CD14-positive monocyte (primary cell): ENCODE measurements at regions not wholly inside any gene's neighbourhood (a gene's known extent, or its start where the extent isn't known, plus 50 kb on each side); places are given as distances from the start of the nearest gene placed in this dataset.

Experiments
- DNase-seq, 3 donors: peaks; one replicate each; pipeline ENCODE4 v3.0.0-alpha.2; 2011 to 2022
- H2AFZ ChIP-seq: 2 replicates; pipeline ENCODE4 v1.6.0; 2012; ENCODE audit warnings: mild to moderate bottlenecking, low read depth, low read length, inconsistent platforms; ENCODE audit not compliant: insufficient read depth, poor library complexity, severe bottlenecking
- H3K27ac ChIP-seq, 2 donors: 1 replicate in 1 of 2; 2 replicates in 1 of 2; pipeline ENCODE4 v1.5.1; 2012 to 2013; ENCODE audit warnings: low read length in 2 of 2, control low read depth in 1 of 2, inconsistent platforms in 1 of 2, low read depth in 1 of 2, mild to moderate bottlenecking in 1 of 2
- H3K27me3 ChIP-seq, 2 donors: one replicate each; pipeline versions ENCODE4 v1.6.0 to v1.6.1; 2011 to 2013; ENCODE audit warnings: low read length in 2 of 2; ENCODE audit not compliant: control insufficient read depth in 2 of 2, insufficient read depth in 2 of 2
- H3K36me3 ChIP-seq, 2 donors: replicated peaks in 1 of 2; 1 replicate in 1 of 2; 2 replicates in 1 of 2; pipeline versions ENCODE4 v1.5.1 to v1.6.1; 2012 to 2013; ENCODE audit warnings: low read length in 2 of 2, control low read depth in 1 of 2, inconsistent platforms in 1 of 2, mild to moderate bottlenecking in 1 of 2; ENCODE audit not compliant: insufficient read depth in 2 of 2, control insufficient read depth in 1 of 2
- H3K4me1 ChIP-seq, 2 donors: 1 replicate in 1 of 2; 2 replicates in 1 of 2; pipeline versions ENCODE4 v1.5.1 to v1.6.1; 2012 to 2013; ENCODE audit warnings: low read length in 2 of 2, control low read depth in 1 of 2, inconsistent platforms in 1 of 2, mild to moderate bottlenecking in 1 of 2, moderate library complexity in 1 of 2; ENCODE audit not compliant: insufficient read depth in 2 of 2, control insufficient read depth in 1 of 2
- H3K4me2 ChIP-seq: replicated peaks from 2 replicates; pipeline ENCODE3; 2012; ENCODE audit warnings: low read length, moderate library complexity, mild to moderate bottlenecking; ENCODE audit not compliant: poor library complexity, severe bottlenecking; ENCODE audit errors: extremely low read depth
- H3K4me3 ChIP-seq, 3 experiments: fragments of 200-600 bp in 1 of 3; sonication (generic) in 1 of 3; replicated peaks in 1 of 3; 1 replicate in 2 of 3; 2 replicates in 1 of 3; pipeline ENCODE4 v1.5.1; 2011 to 2013; ENCODE audit warnings: low read length in 3 of 3, mild to moderate bottlenecking in 3 of 3, control low read depth in 2 of 3, low read depth in 2 of 3, inconsistent platforms in 1 of 3, moderate library complexity in 1 of 3
- H3K79me2 ChIP-seq: 2 replicates; pipeline ENCODE4 v1.6.0; 2012; ENCODE audit warnings: mild to moderate bottlenecking, control low read depth, inconsistent platforms, low read length, moderate library complexity; ENCODE audit not compliant: insufficient read depth
- H3K9ac ChIP-seq: 2 replicates; pipeline ENCODE4 v1.6.0; 2017; ENCODE audit warnings: low read length, mild to moderate bottlenecking; ENCODE audit not compliant: insufficient read depth, poor library complexity, severe bottlenecking
- H3K9me3 ChIP-seq, 2 donors: replicated peaks in 1 of 2; 1 replicate in 1 of 2; 2 replicates in 1 of 2; pipeline versions ENCODE4 v1.5.1 to v1.6.1; 2012 to 2013; ENCODE audit warnings: low read length in 2 of 2, control low read depth in 1 of 2; ENCODE audit not compliant: control insufficient read depth in 1 of 2, insufficient read depth in 1 of 2
- H4K20me1 ChIP-seq: 2 replicates; pipeline ENCODE4 v1.6.0; 2012; ENCODE audit warnings: mild to moderate bottlenecking, low read length, control low read depth, moderate library complexity; ENCODE audit not compliant: insufficient read depth
- H3K27ac Mint-ChIP-seq, 7 donors: one replicate each; pipeline ENCODE4 v1.8.0; 2020; ENCODE audit warnings: mild to moderate bottlenecking in 7 of 7, mixed read lengths in 7 of 7, moderate library complexity in 6 of 7, inconsistent platforms in 2 of 7
- H3K27me3 Mint-ChIP-seq, 3 donors: one replicate each; pipeline ENCODE4 v1.8.0; 2021 to 2022; ENCODE audit warnings: low read depth in 3 of 3, mild to moderate bottlenecking in 3 of 3, mixed read lengths in 3 of 3, moderate library complexity in 3 of 3, inconsistent platforms in 1 of 3
- H3K36me3 Mint-ChIP-seq, 2 donors: one replicate each; pipeline ENCODE4 v1.8.0; 2020; ENCODE audit warnings: mixed read lengths in 2 of 2, inconsistent platforms in 1 of 2, mild to moderate bottlenecking in 1 of 2
- H3K4me1 Mint-ChIP-seq: one replicate; pipeline ENCODE4 v1.8.0; 2020; ENCODE audit warnings: mild to moderate bottlenecking, mixed read lengths
- H3K4me3 Mint-ChIP-seq, 2 donors: one replicate each; pipeline ENCODE4 v1.8.0; 2020; ENCODE audit warnings: mild to moderate bottlenecking in 2 of 2, mixed read lengths in 2 of 2, moderate library complexity in 1 of 2
- H3K9me3 Mint-ChIP-seq, 7 donors: one replicate each; pipeline ENCODE4 v1.8.0; 2020 to 2022; ENCODE audit warnings: mixed read lengths in 7 of 7, mild to moderate bottlenecking in 6 of 7, moderate library complexity in 6 of 7, inconsistent platforms in 2 of 7
- CTCF ChIP-seq: fragments of 200-600 bp; IDR thresholded peaks from one replicate; pipeline ENCODE4 v1.8.0; 2022; ENCODE audit warnings: antibody characterized with exemption, mild to moderate bottlenecking
- WGBS: methylation state at CpG from one replicate; pipeline ENCODE4 v1.1.5; 2013; ENCODE audit warnings: missing lambda C conversion rate; ENCODE audit not compliant: insufficient coverage; 5-methylcytosine and 5-hydroxymethylcytosine counted together
- intact Hi-C, 2 donors: fragments of 100-400 bp; cut with micrococcal nuclease; formaldehyde crosslinking; loops; one replicate each; pipeline versions ENCODE4 v1.15.0 to v1.15.1; 2023

GRCh38 chr1:36614571-36614970 lies 131.9 kb upstream of the CSF3R start:
- H3K27ac ChIP-seq: no peak overlapping the region
- Mint-ChIP-seq H3K9me3 (no peaks in the 10 kb centered on the region), H3K36me3 (no peaks in the 10 kb centered on the region), H3K27ac (no peak overlapping the region), H3K4me1 (no peaks in the 10 kb centered on the region), H3K27me3 (peaks cover 0 to 2% (median 1%) of the 10 kb centered on the region in 3 donors), H3K4me3 (no peak overlapping the region)
- 100% methylated on average over 2 of the region's 3 CpGs for WGBS
- no peak for DNase-seq
- H3K36me3 ChIP-seq: no peaks in the 10 kb centered on the region
- intact Hi-C loops: no loop called here
- H4K20me1 ChIP-seq: no peaks in the 10 kb centered on the region
- H3K4me1 ChIP-seq: no peaks in the 10 kb centered on the region
- no peak for TF ChIP-seq CTCF
- no peak overlapping the region for H3K9ac ChIP-seq
- no peak overlapping the region for H3K4me3 ChIP-seq
- H3K27me3 ChIP-seq: no peaks in the 10 kb centered on the region
- no peak overlapping the region for H2AFZ ChIP-seq
- H3K79me2 ChIP-seq: no peaks in the 10 kb centered on the region
- H3K9me3 ChIP-seq: no peaks in the 10 kb centered on the region
- H3K4me2 ChIP-seq: no peak overlapping the region

GRCh38 chr1:36613721-36614120 lies 131.0 kb upstream of the CSF3R start:
- no peaks in the 10 kb centered on the region for H3K4me1 Mint-ChIP-seq
- H3K79me2 ChIP-seq: no peaks in the 10 kb centered on the region
- intact Hi-C loops: no loop called here
- no peak overlapping the region for H3K27ac Mint-ChIP-seq
- no peaks in the 10 kb centered on the region for H3K27me3 ChIP-seq
- no peaks in the 10 kb centered on the region for H3K4me1 ChIP-seq
- 94% methylated on average over 3 of the region's 3 CpGs for WGBS
- no peaks in the 10 kb centered on the region for H4K20me1 ChIP-seq
- no peak overlapping the region for H2AFZ ChIP-seq
- no peak overlapping the region for H3K27ac ChIP-seq
- no peak overlapping the region for H3K4me2 ChIP-seq
- H3K9ac ChIP-seq: no peak overlapping the region
- no peak for TF ChIP-seq CTCF
- H3K4me3 Mint-ChIP-seq: no peak overlapping the region
- H3K27me3 Mint-ChIP-seq: peaks cover 0 to 2% (median 1%) of the 10 kb centered on the region in 3 donors
- no peaks in the 10 kb centered on the region for H3K9me3 Mint-ChIP-seq
- DNase-seq: no peak
- no peak overlapping the region for H3K4me3 ChIP-seq
- no peaks in the 10 kb centered on the region for H3K9me3 ChIP-seq
- H3K36me3 ChIP-seq: no peaks in the 10 kb centered on the region
- no peaks in the 10 kb centered on the region for H3K36me3 Mint-ChIP-seq
